HT-29 (cell line): ENCODE measurements at regions not wholly inside any gene's neighbourhood (a gene's known extent, or its start where the extent isn't known, plus 50 kb on each side); places are given as distances from the start of the nearest gene placed in this dataset.
A peak's percentile ranks its signal among the peaks of the same experiment; 100 is the strongest.
"Not testable (repeated sequence)": the region's sequence is repeated elsewhere in the genome, so short reads cannot be mapped to it uniquely, and the experiment has no call there.

Experiments used
- DNase-seq: peaks from one replicate; pipeline ENCODE4 v3.0.0-alpha.2; 2015; ENCODE audit warnings: low spot score

DNA sequence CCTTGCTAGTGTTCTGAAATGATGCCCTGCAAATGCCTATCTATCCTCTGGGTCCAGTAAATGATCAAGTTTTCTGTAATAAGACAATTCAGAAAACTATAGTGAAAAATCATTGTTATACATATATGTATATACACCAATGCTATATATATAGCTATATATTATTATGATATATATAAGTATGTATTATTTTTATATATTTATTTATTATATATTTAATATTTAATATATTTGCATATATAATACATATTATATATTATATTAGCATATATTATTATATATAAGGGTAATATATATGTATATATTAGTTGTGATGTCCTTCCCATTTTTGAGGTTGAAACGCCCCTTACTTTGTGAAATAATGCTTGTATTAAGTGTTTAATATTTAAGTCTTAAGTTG lies 181.4 kb upstream of the CACNA2D1 start:
- no peak for DNase-seq

DNA sequence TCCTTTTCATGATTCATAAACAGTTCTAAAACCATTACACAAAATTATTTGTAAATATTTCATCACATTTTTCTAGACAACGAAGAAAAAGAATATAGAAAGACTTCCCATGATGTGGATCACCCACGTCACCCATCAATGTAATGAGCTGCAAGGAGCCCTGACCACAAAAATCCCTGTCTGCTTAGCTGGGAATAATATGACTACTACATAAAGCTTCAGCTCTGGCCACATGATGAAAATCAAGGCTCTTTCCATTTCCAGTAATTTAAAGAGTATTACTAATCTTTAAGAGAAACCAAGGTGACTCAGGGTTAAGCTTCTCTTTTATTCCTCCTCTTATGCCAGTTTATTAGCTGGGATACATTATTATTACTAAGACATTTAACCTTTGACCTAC lies 180.8 kb upstream of the CACNA2D1 start:
- no peak for DNase-seq

DNA sequence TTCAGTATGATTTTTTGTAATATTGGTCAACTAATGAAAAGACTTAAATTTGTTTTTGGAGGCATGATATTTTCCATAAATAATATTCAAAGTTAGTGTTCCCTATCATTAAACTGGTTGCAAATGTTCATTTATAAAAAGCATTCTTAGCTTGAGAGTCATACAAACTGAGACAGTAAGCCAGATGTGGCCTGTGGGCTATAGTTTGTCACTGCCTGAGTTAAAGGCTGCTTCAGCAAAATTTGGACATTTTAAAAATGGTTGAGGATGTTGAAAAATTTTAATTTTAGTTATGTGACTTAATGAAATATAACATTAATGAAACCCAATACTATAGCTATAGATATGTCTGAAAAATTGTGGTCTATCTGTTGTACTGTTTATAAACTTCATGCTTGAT lies 180.2 kb upstream of the CACNA2D1 start:
- DNase-seq, result no peak

DNA sequence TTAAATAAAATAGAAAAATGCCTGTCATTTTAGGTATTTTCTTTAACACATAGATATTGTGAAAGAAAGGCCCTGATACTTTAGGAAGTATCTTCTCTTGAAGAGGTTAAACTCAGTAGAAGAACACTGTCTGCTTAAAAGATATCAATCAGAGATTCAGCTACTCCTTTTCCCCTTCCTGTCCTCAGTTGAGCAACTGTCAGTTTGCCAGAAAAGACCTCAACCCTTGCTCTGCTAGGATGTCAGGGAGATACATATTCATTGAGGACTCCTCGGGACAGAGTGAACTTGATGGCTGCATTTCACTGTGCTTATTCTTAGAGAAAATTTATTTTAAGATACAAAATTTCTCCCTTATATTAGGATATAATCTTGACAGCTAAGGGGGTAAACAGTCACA lies 173.6 kb upstream of the CACNA2D1 start:
- DNase-seq, result no peak

DNA sequence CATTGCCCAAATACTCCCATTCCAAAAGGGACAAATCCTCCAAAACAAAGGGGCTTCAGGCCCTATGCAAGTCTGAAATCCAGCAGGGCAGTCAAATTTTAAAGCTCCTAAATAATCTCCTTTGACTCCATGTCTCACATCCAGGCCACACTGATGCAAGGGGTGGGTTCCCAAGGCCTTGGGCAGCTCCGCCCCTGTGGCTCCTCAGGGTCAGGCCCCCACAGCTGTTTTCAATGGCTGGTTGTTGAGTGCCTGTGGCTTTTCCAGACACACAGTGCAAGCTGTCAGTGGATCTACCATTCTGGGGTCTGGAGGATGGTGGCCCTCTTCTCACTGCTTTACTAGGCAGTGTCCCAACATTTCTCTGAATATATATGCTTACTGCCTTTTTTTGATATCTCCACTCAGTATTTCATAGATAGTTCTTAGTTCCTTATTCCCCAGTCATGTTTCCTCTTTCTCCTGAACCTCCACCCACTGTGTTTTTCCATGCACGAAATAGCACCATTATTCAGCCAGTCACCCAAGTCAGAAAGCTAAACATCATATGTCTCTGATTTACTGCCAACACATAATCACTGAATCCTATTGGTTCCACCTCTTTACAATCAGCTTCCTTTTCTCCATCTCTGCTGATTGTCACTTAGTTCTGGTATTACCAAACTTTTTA lies 172.6 kb upstream of the CACNA2D1 start:
- no peak for DNase-seq

DNA sequence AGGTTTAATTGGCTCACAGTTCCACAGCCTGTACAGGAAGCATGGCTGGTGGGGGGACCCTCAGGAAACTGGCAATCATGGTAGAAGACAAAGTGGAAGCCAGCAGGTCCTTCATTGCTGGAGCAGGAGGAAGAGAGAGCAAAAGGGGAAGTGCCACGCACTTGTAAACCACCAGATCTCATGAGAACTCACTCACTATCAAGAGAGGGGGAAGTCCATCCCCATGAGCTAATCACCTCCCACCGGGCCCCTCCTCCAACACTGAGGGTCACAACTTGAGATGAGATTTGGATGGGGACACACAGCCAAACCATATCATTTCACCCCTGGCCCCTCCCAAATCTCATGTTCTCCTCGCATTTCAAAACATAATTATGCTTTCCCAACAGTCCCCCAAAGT lies 171.9 kb upstream of the CACNA2D1 start:
- no peak for DNase-seq

DNA sequence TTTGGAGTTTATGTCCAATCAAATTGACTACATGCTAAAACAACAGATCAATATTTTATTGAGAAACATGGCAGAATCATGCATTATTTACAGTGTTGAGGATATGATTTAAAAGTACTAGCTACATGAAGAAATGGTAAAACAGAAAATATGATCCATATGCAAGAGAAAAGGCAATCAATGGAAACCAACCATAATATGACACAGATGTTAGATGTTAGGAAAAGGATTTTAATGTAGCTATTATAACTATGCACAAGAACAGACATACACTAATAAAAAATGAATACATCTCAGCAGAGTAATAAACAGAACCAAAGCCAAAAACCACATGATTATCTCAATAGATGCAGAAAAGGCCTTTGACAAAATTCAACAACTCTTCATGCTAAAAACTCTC lies 166.2 kb upstream of the CACNA2D1 start:
- no peak for DNase-seq

DNA sequence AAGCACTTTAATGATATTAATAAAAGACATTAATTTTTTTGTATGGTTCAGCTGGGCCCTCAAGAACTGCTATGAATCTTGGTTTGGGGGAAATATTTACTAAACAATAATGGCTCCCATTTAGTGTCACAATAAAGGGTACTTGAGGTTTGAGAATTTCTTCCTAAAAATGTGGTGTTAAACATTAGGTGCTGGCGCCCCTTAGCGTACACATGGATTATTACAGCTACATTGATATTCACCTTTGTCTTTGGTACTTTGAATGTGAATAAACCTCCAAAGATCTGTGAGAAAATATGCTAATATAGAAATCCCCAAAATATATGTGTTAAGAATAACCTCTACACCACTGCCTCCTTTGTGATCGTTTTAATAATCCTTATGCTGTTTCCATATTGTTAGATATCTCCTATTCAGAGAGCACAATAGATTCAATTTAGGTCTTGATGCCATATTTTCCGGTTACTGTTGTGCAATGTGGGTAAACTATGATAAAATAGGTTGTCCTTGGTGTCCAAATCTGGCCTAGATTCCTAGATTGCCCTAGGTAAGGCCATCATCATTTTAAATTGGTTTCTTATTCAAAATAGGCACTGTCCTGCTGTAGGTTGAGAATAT lies 161.8 kb upstream of the CACNA2D1 start:
- DNase-seq, result peak; percentile 74

DNA sequence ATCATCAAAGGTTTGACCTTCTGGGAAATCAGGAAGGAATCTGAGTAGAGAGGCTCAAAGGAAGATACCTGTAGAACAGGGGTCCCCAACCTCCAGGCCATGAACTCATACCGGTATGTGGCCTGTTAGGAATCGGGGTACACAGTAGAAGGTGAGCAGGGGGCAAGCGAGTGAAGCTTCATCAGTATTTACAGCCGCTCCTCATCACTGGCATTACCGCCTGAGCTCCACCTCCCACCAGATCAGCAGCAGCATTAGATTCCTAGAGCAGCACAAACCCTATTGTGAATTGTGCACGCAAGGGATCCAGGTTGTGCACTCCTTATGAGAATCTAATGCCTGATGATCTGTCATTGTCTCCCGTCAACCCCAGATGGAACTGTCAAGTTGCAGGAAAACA lies 158.5 kb upstream of the CACNA2D1 start:
- no peak for DNase-seq

DNA sequence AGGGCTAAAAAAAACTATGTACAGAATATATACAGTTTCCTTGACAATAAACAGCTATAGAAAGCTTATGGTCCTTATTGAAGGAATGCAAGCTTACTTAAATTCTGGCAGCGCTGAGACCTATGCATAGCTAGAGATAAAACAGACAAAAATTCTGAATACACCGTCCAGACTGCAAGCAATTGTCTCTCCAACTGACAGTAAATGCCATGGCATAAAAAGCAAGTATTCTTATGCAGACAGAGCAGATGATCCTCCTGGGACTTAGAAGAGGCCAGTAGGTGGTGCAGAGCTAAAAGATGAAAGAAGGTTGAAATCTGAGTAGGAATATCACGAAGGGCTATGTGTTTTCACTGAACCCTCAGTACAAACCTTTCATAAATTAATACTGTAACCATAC lies 157.0 kb upstream of the CACNA2D1 start:
- no peak for DNase-seq

DNA sequence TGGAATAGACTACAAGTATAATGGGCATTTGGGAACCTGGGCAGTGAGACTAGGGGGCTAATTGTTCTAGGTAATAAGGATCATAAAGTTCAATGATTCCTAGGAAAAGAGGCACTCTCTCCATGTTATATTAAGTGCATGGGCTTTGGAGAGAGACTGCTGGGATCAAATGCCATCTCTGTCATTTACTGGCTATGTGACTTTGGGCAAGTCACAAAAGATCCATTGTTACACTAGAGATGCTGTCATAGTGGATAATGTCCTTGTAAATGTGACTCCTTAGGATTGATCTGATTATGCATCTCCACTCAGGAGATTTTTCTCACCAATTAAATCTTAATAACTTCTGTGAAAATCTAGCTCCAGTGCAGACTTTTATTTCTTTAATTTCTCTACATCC lies 156.3 kb upstream of the CACNA2D1 start:
- DNase-seq, result no peak

DNA sequence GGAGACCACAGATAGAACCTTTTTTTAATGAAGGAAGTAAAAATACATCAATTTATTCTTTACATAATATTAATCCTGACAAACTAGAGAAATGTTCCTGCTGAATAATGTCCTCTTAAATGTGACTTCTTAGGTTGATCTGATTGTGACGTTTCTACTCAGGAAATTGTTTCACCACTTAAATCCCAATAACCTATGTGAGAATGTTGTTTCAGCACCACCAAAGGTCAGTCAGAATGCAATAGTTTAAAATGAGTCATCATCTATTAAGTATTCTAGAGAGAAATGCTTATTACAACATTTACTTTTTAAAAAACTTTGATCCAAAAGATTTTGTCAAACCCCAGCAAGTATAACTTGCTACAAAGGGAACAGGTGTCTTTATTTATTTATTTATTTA lies 155.4 kb upstream of the CACNA2D1 start:
- no peak for DNase-seq

DNA sequence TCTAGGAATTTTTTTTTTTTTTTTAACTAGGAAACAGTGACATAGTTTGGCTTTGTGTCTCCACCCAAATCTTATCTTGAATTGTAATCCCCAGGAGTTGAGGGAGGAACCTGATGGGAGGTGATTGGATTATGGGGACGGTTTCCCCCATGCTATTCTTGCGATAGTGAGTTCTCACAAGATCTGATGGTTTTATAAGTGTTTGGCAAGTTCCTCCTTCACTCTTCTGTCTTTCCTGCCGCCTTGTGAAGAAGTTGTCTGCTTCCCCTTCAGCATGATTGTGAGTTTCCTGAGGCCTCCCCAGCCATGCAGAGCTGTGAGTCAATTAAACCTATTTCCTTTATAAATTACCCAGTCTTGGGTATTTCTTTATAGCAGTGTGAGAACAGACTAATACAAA lies 152.2 kb upstream of the CACNA2D1 start:
- DNase-seq, result not testable (repeated sequence)

DNA sequence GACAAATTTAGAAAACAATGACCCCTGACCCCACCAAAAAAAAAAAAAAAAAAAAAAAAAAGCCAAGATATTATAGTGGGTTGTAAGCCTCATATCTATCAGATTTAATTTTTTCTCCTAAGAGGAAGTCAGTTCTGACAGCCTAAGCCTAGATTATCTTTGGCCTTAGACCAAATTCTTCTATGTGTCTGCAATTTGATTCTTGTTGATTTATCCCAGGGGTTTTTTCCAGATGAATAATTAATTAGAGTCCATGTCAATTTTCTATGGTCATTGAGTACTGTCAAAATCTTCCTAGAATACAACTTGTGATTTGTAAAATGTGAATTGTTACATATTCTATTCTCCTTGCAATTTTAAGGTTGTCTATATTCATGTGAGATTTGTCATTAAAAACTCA lies 151.6 kb upstream of the CACNA2D1 start:
- DNase-seq, result no peak

DNA sequence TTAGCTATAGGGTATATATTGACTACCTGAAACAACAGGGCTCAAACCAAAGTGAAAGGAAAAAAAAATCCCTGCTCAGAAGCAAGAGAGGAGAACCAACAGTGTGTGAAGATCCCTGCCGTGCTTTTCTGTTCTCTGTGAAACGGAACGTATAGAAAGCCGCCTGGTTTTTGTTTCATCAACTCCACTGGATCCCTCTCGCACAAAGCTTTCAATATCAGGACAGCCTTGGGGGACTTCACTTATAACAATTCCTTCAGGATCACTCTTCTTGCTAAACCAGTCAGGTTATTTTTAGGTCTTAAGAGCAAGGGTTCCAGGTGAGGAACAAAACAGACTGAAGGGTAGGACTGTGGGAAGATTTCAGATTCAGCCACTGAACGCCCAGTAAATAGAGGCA lies 151.1 kb upstream of the CACNA2D1 start:
- DNase-seq, result no peak

DNA sequence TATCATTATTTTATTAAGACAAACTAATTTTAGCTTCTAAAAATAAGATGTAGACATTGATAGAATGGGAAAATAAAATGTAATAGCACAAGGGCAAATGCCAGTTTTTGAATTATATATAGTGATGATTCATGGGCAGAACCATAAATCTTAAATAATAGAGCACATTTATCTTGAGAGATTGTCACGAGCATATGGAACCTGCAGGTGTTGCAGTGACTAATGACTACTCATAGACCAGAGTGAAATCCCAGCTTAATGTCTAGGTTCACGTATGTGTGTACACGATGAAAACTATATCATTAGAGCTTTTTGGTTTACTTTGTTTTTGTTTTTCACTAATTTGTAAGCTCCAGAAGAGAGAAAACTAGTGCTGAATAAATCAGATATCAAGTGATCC lies 150.2 kb upstream of the CACNA2D1 start:
- DNase-seq, result peak; percentile 21

DNA sequence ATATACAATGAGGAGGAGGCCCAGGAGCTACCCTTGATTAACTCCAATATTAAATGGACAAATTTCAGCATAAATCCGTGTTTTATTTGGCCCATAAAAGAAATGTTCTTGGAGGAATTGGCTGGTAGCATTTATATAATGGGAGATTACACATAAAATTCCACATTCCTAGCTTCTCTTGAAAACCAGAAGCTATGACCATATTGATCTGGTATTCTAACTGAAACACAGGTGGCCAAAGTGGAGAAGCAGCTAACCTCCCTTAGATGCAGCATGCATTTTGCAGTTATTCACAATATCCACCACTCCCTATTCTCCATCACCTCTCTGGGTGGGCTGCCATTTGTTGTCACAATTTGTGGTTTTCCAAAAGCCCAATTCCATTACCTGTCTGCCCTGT lies 148.8 kb upstream of the CACNA2D1 start:
- DNase-seq, result no peak

DNA sequence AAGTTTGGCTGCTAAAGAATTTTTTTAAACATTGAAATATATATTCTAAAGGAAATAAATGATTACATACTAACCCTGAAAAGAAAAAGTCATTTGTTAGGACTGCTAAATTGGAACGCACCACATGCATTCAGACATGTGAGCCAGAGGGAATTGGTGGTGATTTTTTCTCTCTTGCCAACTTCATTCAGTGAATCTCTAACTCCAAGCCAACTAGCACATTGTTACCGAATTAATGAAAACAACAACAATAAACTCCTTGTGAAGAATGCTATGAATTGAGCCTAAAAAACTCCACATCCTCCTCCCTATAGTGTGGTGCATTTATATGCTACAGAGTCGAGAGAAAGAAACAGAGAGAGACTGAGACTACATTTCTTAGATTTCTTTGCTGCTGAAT lies 135.5 kb upstream of the CACNA2D1 start:
- no peak for DNase-seq

DNA sequence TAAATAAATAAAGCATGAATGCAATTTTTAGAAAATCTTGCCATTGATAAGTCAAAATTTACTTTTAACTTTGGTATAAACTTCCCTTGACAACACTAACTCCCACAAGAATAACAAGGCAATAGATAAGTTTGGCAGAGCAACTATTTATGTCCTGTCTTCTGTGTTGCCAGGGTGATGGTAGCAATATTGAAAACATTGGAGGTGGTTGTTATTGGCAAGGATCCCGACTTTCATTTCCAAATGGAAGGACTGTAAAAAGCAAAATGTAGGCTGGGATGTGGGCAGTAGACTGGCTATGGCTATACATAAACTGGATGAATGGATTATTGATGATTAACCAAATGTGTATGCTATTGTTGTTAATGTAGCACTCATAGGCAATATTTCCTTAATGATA lies 134.9 kb upstream of the CACNA2D1 start:
- DNase-seq, result peak; percentile 50

DNA sequence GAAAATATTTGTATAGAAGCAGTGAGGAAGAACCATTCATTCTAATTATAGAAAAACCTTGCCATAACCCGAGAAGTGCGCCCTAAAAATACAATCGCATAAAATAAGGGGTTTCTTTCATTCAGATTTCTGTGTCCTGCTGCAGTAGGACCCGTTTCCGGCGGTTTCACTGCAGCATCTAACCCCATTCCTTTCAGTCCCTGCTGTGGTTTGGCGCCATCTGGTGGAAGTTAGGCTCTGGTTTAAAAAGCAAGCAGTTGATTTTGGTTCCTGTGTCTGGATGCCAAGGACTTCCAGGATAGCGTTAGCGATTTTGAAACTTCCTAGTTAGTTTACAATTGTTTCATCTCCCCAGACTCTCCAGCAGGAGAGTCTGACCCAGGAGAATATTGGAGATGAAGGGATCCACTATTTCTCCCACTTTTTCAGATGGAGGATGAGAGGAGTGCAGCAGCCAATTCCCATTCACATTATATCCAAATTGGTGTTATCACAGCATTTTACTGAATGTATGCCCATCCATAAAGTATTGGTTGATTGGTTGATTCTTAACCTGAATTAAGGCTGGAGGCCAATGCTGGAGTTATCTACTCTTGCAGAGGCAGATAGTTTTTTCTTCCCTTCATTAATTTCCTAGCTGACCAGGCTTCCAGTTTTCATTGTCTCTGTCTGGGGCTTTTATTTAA lies 128.8 kb upstream of the CACNA2D1 start:
- DNase-seq, result peak; percentile 92

DNA sequence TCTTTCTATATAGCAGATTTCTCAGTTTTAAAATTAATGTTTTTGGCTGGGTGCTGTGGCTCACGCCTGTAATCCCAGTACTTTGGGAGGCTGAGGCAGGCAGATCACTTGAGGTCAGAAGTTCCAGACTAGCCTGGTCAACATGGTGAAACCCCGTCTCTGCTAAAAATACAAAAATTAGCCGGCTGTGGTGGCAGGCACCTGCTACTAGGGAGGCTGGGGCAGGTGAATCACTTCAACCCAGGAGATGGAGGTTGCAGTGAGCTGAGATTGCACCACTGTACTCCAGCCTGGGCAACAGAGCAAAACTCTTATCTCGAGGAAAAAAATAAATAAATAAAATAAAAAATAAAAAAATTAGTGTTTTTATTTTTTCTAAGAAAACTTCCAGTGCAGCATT lies 127.5 kb upstream of the CACNA2D1 start:
- not testable (repeated sequence) for DNase-seq

DNA sequence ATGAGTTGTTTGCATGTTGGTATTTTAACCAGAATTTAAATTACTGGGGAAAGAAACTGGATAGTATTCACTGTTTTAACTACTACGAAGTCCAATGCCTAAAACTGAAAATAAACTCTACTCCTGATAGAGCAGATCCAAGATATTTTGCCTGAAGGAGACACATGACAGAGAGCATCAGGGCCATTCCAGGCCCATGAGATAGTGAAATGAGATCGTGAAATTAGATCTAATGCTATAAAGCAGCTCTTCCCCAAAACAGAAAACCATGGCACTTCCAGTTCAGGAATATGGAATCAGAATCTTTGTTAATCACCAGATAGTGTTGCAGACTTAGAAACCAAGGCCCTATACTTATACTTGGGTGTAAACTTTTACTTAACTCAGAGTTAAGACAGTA lies 124.3 kb upstream of the CACNA2D1 start:
- DNase-seq, result no peak

DNA sequence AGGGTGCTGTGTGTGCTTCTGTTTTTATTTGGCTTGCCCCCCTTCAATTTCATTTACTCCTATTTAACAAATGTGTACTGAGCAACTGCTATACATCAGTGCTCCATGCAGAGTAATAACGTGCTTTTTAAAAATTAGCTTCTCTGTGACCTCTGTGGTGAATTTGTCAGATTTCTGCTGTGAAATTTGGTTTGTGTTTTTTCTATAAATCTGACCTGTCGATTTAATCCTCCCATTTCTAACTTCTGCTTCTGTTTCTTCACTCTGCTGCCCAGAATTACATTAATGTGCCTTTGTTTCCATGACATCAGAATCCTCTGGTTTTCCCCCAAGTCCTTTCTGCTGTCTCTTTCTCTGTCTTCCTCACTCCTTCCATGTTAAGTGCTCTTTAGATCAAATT lies 123.8 kb upstream of the CACNA2D1 start:
- no peak for DNase-seq
